GM10248 (cell line): ENCODE measurements at regions not wholly inside any gene's neighbourhood (a gene's known extent, or its start where the extent isn't known, plus 50 kb on each side); places are given as distances from the start of the nearest gene placed in this dataset.
"Not testable (repeated sequence)": the region's sequence is repeated elsewhere in the genome, so short reads cannot be mapped to it uniquely, and the experiment has no call there.

Experiments
- CTCF ChIA-PET: fragments of 300-600 bp; sonication (Branson Sonifier 250); formaldehyde crosslinking; extraction: SDS; loops from one replicate; lab custom pipeline; 2021; ENCODE audit warnings: antibody characterized with exemption; lab: Yijun Ruan, JAX
- POLR2A ChIA-PET: fragments of 350-650 bp; sonication (Branson Sonifier 250); formaldehyde crosslinking; extraction: SDS; loops from one replicate; lab custom pipeline; 2020; ENCODE audit warnings: antibody characterized with exemption; lab: Yijun Ruan, JAX
- DNase-seq: peaks from one replicate; pipeline ENCODE4 v3.0.0; 2012; ENCODE audit errors: extremely low spot score
- TF ChIP-seq, protein P1 (sequence below): IDR thresholded peaks from 2 replicates; pipeline ENCODE4 v1.5.1; 2012; ENCODE audit warnings: mild to moderate bottlenecking, low read depth; ENCODE audit errors: extremely low read depth, missing control alignments, control extremely low read depth

DNA sequence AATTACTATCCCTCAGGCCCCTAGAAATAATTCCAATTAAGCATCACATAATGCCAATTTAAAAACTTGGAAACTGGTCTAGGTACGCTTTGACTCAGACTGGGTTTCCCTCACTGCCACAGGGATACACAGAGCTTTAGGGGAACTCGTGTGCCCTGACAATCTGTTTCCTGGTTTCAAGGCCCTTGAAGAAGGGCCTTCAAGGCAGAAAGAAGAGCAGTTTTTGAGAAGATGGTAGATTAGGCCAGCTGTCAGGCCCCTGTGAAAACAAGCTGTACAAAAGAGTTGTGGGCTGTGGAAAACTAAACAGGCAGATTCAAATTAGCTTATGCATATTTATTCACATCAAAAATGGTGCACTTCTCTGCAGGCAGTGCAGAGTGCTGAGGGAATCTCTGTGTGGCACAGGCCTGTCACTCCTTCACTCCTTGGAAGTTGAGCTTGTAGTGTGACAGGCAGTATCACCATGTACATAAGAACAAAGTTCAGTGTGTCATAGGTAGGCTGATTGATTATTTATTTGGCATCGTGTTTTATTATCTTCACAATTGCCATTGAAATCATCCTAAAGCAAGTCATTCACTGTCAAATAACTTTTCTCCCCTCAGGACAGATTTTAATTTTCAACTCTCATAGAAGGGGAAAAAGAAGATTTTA lies 614.4 kb upstream of the GYPC start:
- DNase-seq: no peak
- CTCF ChIA-PET: interaction anchor here (1.2 kb wide), 1 partner anchor 9 kb away, joined by 3 read pairs; no protein-coding TSS in a partner anchor
- TF ChIP-seq, protein P1, sequence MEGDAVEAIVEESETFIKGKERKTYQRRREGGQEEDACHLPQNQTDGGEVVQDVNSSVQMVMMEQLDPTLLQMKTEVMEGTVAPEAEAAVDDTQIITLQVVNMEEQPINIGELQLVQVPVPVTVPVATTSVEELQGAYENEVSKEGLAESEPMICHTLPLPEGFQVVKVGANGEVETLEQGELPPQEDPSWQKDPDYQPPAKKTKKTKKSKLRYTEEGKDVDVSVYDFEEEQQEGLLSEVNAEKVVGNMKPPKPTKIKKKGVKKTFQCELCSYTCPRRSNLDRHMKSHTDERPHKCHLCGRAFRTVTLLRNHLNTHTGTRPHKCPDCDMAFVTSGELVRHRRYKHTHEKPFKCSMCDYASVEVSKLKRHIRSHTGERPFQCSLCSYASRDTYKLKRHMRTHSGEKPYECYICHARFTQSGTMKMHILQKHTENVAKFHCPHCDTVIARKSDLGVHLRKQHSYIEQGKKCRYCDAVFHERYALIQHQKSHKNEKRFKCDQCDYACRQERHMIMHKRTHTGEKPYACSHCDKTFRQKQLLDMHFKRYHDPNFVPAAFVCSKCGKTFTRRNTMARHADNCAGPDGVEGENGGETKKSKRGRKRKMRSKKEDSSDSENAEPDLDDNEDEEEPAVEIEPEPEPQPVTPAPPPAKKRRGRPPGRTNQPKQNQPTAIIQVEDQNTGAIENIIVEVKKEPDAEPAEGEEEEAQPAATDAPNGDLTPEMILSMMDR: no peak
- POLR2A ChIA-PET: no interaction called here

DNA sequence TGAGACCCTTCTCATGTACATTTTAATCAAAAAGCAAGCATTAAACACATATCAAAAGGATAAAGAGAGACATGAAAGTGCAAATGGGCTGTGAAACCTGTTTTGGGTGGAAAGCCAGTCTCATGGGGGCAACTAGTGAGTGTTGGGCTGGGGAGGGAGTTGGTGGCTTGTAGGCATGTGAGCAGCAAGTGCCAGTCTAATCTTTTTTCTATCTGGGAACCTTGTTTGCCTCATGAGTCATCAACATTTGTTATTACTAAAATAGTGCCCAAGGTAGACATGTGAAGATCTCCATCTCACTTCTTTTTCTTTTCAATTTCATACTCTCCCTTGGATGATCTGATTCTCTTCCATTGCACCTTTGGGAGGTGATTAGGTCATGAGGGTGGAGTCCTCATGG lies 613.9 kb upstream of the GYPC start:
- no peak for DNase-seq
- TF ChIP-seq, protein P1: no peak
- POLR2A ChIA-PET: no interaction called here
- CTCF ChIA-PET: interaction anchor here (1.2 kb wide), 1 partner anchor 9 kb away, joined by 3 read pairs; no protein-coding TSS in a partner anchor

DNA sequence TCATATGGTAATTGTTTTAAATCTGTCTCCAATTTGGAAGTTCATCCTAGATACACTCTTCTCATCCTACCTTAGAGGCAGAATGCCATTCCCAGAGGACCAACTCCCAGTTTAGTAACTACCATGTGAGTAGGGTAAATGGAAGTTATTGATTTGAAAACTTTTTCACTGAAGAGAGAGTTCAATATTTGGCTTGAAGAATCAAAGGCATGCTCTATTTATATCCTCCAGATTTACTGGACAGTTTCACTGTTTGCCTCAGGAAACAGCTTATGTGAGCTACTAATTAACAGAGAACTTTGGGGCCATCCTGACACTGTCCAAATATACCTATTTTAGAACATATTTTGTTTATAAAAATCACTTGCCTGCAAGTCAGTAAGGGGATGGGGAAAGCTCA lies 607.2 kb upstream of the GYPC start:
- POLR2A ChIA-PET: no interaction called here
- TF ChIP-seq, protein P1: no peak
- no peak for DNase-seq
- CTCF ChIA-PET: interaction anchor here (1.0 to 1.1 kb wide), 2 partner anchors 11 to 12 kb away, joined by 3 read pairs; no protein-coding TSS in a partner anchor

DNA sequence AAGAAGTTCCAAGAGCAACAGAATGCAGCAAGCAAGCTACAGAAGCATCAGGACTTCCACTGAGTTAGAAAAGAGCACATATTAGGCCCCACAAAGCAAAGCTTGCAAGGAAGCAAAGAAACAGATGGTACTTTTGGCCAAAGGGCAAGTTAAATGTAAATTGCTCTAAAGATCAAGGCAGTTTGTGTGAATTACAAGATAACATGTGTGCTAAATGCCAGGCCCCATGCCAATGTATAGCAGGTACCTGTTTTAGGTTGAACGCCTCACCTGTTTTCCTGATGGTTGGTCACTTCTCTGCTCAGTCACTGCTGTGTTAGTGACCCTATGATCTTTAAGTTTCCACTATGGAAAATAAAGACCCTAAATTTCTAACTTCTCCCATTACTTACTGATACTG lies 606.5 kb upstream of the GYPC start:
- no peak for DNase-seq
- TF ChIP-seq, protein P1: no peak
- POLR2A ChIA-PET: no interaction called here
- CTCF ChIA-PET: interaction anchor here (1.0 to 1.1 kb wide), 2 partner anchors 12 to 13 kb away, joined by 3 read pairs; no protein-coding TSS in a partner anchor

DNA sequence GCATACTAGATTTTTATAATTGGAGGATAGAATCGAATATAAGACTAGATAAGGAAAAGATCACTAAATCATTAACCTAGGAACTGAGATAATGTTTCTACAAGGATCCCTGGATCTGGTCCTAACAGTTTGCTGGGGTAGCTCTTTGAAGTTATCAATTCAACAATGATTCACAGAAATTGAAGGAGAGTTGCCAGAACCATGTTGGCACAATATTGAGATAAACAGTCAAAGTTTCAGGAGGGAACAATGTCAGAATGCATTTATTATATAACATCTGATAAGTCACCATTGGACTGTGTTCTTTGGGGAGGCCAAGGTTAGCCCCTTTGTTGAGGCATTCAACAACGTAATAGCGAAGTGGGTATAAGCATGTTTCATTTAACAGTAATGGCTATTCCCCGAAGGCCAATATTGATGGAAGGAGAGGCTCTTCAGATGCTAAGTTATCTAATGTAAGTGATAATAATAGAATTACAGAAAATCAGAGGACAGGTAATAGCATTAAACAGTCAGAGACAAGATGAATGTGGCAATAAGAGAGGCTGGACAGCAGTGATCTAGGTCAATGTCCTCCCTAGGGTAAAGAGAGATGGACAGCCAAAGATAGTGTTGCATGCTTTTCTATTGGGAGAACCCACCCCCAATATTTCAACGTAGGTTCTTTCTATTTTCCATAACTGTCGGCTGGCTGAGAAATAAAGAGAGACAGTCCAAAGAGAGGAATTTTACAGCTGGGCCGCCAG lies 604.8 kb upstream of the GYPC start:
- ChIA-PET CTCF (interaction anchor here (1.1 kb wide), 1 partner anchor 19 kb away, joined by 3 read pairs; no protein-coding TSS in a partner anchor), POLR2A (no interaction called here)
- TF ChIP-seq, protein P1: no peak
- no peak for DNase-seq

DNA sequence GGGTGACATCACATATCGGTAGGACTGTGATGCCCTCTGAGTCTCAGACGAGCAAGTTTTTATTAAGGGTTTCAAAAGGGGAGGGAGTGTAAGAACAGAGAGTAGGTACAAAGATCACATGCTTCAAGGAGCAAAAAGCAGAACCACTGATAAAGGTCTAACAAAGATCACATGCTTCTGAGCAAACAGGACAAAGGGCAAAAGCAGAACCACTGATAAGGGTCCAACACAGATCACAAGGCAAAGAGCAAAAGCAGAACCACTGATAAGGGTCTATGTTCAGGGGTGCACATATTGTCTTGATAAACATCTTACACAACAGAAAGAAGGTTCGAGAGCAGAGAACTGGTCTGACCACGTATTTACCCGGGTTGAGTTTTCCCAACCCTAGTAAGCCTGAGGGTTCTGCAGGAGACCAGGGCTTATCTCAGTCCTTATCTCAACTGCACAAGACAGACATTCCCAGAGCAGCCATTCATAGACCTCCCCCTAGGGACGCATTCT lies 604.2 kb upstream of the GYPC start:
- POLR2A ChIA-PET, DNase-seq, CTCF ChIA-PET: not testable (repeated sequence)

DNA sequence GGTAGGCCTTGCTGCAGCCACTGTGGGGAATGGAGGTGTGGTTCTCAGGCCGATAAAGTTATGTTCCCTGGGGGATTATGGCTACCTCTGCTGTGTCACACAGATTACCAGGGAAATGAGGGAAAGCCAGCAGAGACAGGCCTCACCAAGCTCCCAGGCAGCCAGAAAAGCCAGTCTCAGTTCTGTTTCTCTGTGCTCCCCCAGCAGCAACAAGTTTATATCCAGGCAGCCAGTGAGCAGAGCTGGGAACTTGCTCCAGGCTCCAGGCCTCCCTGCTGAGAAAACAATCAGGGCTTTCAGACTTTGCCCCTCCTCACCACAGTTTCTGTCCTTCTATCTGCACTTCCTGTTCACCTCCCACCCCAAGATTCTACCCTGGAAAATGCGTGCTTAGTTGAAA lies 596.6 kb upstream of the GYPC start:
- CTCF ChIA-PET: interaction anchor here (1.3 to 1.8 kb wide), 2 partner anchors 11 to 23 kb away, joined by 3 to 11 read pairs; no protein-coding TSS in a partner anchor
- TF ChIP-seq, protein P1: no peak
- no peak for DNase-seq
- POLR2A ChIA-PET: no interaction called here
